Smooth muscle cell (in vitro differentiated cells): ENCODE measurements at regions not wholly inside any gene's neighbourhood (a gene's known extent, or its start where the extent isn't known, plus 50 kb on each side); places are given as distances from the start of the nearest gene placed in this dataset.

Experiments used
- DNase-seq: peaks from one replicate; lab custom pipeline; 2025; ENCODE audit not compliant: unreplicated experiment; lab: John Stamatoyannopoulos, UW
- H2AFZ ChIP-seq: fragments of 200-600 bp; sonication (generic); 2 replicates; pipeline ENCODE4 v1.6.0; 2016; ENCODE audit warnings: antibody characterized with exemption, low read depth, mild to moderate bottlenecking
- H3F3A ChIP-seq: fragments of 200-600 bp; sonication (generic); 2 replicates; pipeline ENCODE4 v1.6.0; 2017; ENCODE audit warnings: antibody characterized with exemption, low read depth
- H3K27ac ChIP-seq: fragments of 200-600 bp; sonication (generic); 2 replicates; pipeline ENCODE4 v1.5.1; 2016; ENCODE audit warnings: low read depth, mild to moderate bottlenecking
- H3K27me3 ChIP-seq: fragments of 200-600 bp; sonication (generic); 2 replicates; pipeline ENCODE4 v1.6.1; 2016; ENCODE audit warnings: low read depth, mild to moderate bottlenecking
- H3K36me3 ChIP-seq: fragments of 200-600 bp; sonication (generic); 2 replicates; pipeline ENCODE4 v1.5.1; 2016; ENCODE audit warnings: low read depth
- H3K4me1 ChIP-seq: fragments of 200-600 bp; sonication (generic); 2 replicates; pipeline ENCODE4 v1.5.1; 2016; ENCODE audit warnings: low read depth
- H3K4me2 ChIP-seq: fragments of 200-600 bp; sonication (generic); 2 replicates; pipeline ENCODE4 v1.6.0; 2016; ENCODE audit warnings: mild to moderate bottlenecking
- H3K4me3 ChIP-seq: fragments of 200-600 bp; sonication (generic); 2 replicates; pipeline ENCODE4 v1.5.1; 2016; ENCODE audit warnings: mild to moderate bottlenecking
- H3K79me2 ChIP-seq: fragments of 200-600 bp; sonication (generic); 2 replicates; pipeline ENCODE4 v1.6.0; 2016; ENCODE audit warnings: low read depth, mild to moderate bottlenecking
- H3K9ac ChIP-seq: fragments of 200-600 bp; sonication (generic); 2 replicates; pipeline ENCODE4 v1.6.0; 2016; ENCODE audit warnings: low read depth
- H3K9me3 ChIP-seq: fragments of 200-600 bp; sonication (generic); replicated peaks from 2 replicates; pipeline ENCODE4 v1.5.1; 2016; ENCODE audit warnings: low read depth
- H4K20me1 ChIP-seq: fragments of 200-600 bp; sonication (generic); 2 replicates; pipeline ENCODE4 v1.6.0; 2016; ENCODE audit warnings: low read depth
- CTCF ChIP-seq: fragments of 200-600 bp; sonication (generic); IDR thresholded peaks from 2 replicates; pipeline ENCODE4 v1.5.1; 2017; ENCODE audit warnings: borderline replicate concordance, mild to moderate bottlenecking, antibody characterized with exemption; ENCODE audit not compliant: insufficient read depth, poor library complexity, severe bottlenecking
- WGBS: methylation state at CpG from one replicate; pipeline ENCODE4 v1.1.7; 2016; ENCODE audit warnings: low lambda C conversion rate; 5-methylcytosine and 5-hydroxymethylcytosine counted together

- H3K79me2 ChIP-seq, result no peaks in the 10 kb centered on the region
- TF ChIP-seq CTCF, result no peak
- WGBS, result 67% methylated on average over 2 of the region's 2 CpGs
- no peaks in the 10 kb centered on the region for H3K9me3 ChIP-seq
- H3K9ac ChIP-seq, result no peak overlapping the region
- no peaks in the 10 kb centered on the region for H3K36me3 ChIP-seq
- no peaks in the 10 kb centered on the region for H3K4me1 ChIP-seq
- H3K27me3 ChIP-seq, result no peaks in the 10 kb centered on the region
- no peak for DNase-seq
- H2AFZ ChIP-seq, result no peak overlapping the region
- no peaks in the 10 kb centered on the region for H4K20me1 ChIP-seq
- H3K4me3 ChIP-seq, result no peak overlapping the region
- H3F3A ChIP-seq, result no peaks in the 10 kb centered on the region
- H3K27ac ChIP-seq, result no peak overlapping the region
- no peak overlapping the region for H3K4me2 ChIP-seq
These were observed 88.7 kb downstream of the NR1D2 start for GRCh38 chr3:24033818-24034217.

- TF ChIP-seq CTCF, result no peak
- Histone ChIP-seq H3F3A (no peaks in the 10 kb centered on the region), H3K9ac (no peak overlapping the region), H3K79me2 (no peaks in the 10 kb centered on the region), H3K4me2 (no peak overlapping the region), H3K9me3 (no peaks in the 10 kb centered on the region), H3K4me3 (no peak overlapping the region), H3K27me3 (no peaks in the 10 kb centered on the region), H3K4me1 (no peaks in the 10 kb centered on the region), H2AFZ (no peak overlapping the region), H3K27ac (no peak overlapping the region), H4K20me1 (no peaks in the 10 kb centered on the region), H3K36me3 (no peaks in the 10 kb centered on the region)
- DNase-seq, result no peak
These were observed 89.4 kb downstream of the NR1D2 start for GRCh38 chr3:24034464-24034863.

GRCh38 chr3:24037971-24038370 is 92.9 kb downstream of the NR1D2 start:
- WGBS, result 94% methylated on average over 2 of the region's 2 CpGs
- no peaks in the 10 kb centered on the region for H3F3A ChIP-seq
- H3K27ac ChIP-seq, result no peak overlapping the region
- no peaks in the 10 kb centered on the region for H3K27me3 ChIP-seq
- no peak overlapping the region for H3K4me3 ChIP-seq
- no peaks in the 10 kb centered on the region for H3K9me3 ChIP-seq
- H3K36me3 ChIP-seq, result no peaks in the 10 kb centered on the region
- H4K20me1 ChIP-seq, result no peaks in the 10 kb centered on the region
- no peaks in the 10 kb centered on the region for H3K79me2 ChIP-seq
- no peaks in the 10 kb centered on the region for H3K4me1 ChIP-seq
- H2AFZ ChIP-seq, result no peak overlapping the region
- no peak overlapping the region for H3K4me2 ChIP-seq
- H3K9ac ChIP-seq, result no peak overlapping the region
- no peak for DNase-seq
- no peak for TF ChIP-seq CTCF

- Histone ChIP-seq H3K36me3 (no peaks in the 10 kb centered on the region), H3K4me1 (no peaks in the 10 kb centered on the region), H2AFZ (no peak overlapping the region), H3K79me2 (no peaks in the 10 kb centered on the region), H3F3A (no peaks in the 10 kb centered on the region), H3K9me3 (no peaks in the 10 kb centered on the region), H3K27ac (no peak overlapping the region), H3K27me3 (no peaks in the 10 kb centered on the region), H3K4me2 (no peak overlapping the region), H3K4me3 (no peak overlapping the region), H3K9ac (no peak overlapping the region), H4K20me1 (no peaks in the 10 kb centered on the region)
- WGBS, result 66% methylated on average over 3 of the region's 3 CpGs
- no peak for TF ChIP-seq CTCF
- no peak for DNase-seq
These were observed 95.2 kb downstream of the NR1D2 start for GRCh38 chr3:24040311-24040710.
